H54 (cell line): ENCODE measurements at regions not wholly inside any gene's neighbourhood (a gene's known extent, or its start where the extent isn't known, plus 50 kb on each side); places are given as distances from the start of the nearest gene placed in this dataset.
"Not testable (repeated sequence)": the region's sequence is repeated elsewhere in the genome, so short reads cannot be mapped to it uniquely, and the experiment has no call there.

ENCODE experiments used
- DNase-seq: peaks from one replicate; pipeline ENCODE4 v3.0.0; 2011; ENCODE audit warnings: low spot score, mixed read lengths; ENCODE audit not compliant: insufficient read length
- FAIRE-seq: peaks from 3 replicates; lab custom pipeline; 2011; peaks lifted over from hg19 to GRCh38; lab: Jason Lieb, UNC
- POLR2A ChIP-seq: IDR thresholded peaks from 2 replicates; pipeline ENCODE4 v1.6.1; 2011; ENCODE audit warnings: low read depth, mild to moderate bottlenecking, low read length

DNA sequence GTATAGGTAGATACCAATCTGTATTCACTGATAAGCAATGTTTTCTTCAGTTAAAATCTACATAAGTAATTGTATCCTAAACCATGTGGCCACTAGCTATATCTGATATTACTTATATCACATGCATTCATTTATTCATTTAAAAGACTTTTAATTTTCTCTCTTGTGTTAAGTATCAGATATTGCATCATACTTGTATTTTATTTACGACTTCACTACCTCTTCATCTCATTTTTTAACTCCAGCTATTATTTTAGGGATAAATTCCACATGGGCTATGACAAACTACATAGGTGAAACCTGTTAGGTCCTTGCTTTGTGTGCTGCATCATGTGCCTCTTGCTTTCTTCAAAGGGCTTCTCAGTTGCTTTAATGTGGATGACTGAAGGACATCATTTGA, 1018.3 kb downstream of the ZPLD1 start:
- DNase-seq (no peak), FAIRE-seq (no peak)
- no peak for TF ChIP-seq POLR2A

DNA sequence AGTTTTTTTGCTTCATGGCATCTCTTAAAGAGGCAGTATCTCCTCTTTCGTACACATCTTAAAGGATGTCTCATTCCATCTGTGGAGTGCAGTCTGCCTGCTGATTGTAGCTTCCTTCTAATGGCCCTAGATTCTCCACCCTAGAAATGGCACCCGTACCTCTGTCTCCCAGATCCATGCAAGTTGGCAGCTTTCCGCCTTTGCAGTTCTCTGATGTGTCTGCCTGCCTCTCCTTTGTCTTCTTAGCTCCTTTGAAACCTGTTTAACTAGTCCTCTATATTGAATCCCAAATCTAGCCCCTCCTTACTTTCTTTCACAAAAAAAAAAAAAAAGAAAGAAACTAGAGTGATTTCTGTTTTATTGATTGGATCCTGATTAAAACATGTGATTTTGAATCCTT, 1025.0 kb downstream of the ZPLD1 start:
- DNase-seq (no peak), FAIRE-seq (no peak)
- TF ChIP-seq POLR2A, result no peak

DNA sequence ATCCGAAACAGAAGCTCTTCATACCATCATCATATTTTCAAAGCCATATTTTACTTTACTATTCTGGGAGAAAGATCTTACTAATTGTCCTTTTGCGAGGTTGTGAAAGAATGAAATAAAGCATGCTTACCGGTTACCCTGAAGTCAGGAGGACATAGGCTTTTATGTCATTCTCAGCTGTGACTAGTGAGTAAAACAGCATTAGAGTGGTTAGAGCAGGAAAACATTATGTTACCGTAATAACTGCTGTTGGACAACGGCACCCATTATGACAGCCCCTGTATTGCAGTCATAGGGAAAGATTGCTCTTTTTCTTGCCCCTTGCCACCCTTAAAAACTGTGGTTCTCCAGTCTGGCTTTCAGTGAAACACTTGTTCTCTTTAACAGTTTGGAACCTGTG, 1035.7 kb downstream of the ZPLD1 start:
- FAIRE-seq (no peak), DNase-seq (no peak)
- no peak for TF ChIP-seq POLR2A

DNA sequence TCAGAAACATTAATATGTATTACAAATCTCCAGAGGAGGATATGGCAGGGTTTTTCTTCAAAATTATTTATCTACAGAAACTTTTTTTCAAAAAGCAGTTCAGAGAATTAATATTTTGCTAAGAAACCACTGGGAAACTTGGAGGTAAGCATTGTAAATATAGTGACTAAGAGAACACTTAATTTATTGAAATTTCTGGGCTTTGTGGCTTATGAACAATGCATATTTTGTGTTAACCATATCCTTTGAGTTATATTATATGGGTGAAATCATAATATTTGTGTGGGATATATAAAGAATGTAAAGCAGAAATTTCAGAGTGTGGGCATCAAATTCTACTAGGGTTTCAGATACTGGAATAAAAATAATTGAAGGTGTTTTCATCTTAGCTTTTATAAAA, 1059.2 kb downstream of the ZPLD1 start:
- TF ChIP-seq POLR2A, result no peak
- DNase-seq (no peak), FAIRE-seq (no peak)

DNA sequence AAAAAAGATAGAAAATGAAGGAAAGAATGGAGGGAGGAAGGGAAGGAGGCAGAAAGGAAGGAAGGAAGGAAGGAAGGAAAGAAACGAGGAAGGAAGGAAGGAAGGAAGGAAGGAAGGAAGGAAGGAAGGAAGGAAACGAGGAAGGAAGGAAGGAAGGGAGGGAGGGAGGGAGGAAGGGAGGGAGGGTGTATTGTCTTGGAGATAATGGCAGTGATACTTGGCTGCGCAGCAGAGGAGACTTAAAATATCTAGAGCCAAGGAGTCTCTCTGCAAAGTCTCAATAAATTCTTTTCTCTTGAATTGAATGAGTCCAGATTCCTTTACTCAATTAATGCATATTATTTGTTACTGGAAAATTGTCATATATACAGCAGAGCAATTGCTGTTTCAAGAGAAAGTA, 1059.7 kb downstream of the ZPLD1 start:
- no peak for TF ChIP-seq POLR2A
- no peak for FAIRE-seq
- no peak for DNase-seq

DNA sequence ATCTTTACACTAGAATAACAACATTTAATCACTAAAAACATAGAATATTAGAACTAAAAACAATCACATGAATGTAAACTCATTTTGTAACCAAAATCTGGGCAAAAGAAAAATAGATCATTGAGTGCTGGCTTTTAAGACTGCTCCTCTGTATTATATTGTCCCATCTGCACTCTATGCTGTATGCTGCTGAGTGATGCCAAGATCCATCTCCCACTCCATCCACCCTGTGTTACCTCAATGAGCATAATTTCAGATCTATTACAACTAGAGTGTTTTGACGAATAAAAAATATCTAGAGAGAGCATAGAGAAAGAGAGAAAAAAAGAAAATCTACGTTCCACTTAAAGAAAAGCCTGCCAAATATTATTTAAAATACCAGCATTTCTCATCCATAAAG, 1060.4 kb downstream of the ZPLD1 start:
- TF ChIP-seq POLR2A, result no peak
- DNase-seq (no peak), FAIRE-seq (no peak)

DNA sequence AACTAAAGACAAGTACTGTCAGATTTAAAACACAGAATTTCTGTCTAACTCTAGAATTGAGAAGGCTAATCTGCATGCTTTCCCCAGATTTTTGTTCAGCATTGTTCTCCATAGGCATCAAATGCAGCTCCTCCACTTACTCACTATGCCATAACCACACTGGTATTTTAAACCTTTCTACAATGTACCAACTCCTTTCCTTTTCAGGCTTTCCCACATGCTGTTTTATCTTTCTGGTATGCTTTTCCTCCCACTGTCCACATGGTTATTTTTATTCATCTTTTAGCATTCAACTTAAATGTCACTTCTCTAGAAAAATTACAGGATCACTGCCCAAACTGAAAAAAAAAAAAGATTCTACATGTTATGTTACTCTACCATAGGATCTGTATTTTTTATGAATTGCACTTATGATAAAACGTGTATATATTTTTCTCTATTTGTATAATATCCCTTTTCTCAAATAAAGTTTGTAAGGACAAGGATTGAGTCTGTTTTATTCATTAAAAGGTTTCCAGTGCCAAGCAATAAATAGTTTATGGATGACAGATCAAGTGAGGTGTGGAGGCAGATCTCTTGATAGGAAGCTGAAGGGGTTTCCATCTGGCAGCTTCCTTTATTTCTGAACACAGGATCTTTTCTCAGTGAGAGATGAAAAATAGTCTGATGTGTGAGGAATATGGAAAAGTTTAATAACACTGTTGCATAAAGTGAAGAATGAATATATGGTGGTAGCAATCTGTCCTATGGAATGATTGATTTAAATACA, 1064.5 kb downstream of the ZPLD1 start:
- no peak for TF ChIP-seq POLR2A
- DNase-seq (no peak), FAIRE-seq (no peak)

DNA sequence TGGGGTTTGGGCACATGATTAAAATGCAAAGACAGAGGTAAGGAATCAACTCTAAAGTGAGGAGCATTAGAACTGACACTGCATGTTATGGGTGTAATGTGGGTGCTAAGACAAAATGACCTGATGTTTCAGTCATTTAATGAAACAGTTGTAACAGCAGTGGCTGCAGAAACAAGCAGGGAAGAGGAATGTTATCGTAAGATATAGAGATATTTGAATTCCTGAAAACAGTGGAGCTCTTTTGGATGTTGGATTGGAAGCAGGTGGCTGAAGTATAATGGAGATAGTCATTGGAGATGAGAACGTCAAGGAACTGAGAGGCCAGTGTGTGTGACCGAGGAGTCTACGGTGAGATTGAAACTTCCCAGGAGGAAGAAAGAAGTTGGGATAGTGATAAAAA, 1065.2 kb downstream of the ZPLD1 start:
- FAIRE-seq (no peak), DNase-seq (no peak)
- no peak for TF ChIP-seq POLR2A

DNA sequence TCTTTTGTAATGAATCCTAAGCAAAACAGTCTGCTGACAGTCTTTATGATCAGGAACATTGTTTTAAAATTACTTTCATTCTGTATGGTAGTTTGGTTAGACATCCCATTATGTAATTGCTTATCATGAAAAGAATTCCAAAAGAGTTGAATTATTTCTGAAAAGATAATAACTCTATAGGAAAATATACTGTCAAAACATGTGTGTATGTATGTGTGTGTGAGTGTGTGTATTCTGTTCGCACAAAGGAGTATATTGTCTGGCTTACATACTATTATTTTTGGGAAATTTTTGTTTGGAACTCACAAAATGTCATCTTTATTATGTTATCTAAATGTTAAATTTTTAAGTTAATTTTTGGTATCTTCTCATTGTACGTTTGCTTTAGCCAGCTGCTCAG, 1075.9 kb downstream of the ZPLD1 start:
- TF ChIP-seq POLR2A, result no peak
- FAIRE-seq, result no peak

DNA sequence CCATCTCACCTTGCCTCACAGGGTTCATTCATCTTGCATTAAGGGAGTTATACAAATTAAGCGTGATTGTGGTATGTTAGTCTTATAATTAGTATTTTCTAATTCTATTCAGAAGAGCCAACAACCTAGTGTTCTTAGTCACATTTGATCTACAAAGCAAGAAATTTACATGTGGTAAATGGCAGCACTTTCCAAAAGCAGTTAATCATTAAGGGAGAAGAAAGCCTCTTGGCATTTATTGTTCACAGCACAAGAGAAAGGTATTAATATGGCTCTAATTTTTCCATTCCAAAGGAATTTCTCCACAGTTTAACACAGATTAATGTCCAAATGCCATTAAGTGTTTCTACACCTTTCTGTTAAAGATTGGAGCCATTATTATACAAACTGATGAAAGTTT, 1077.1 kb downstream of the ZPLD1 start:
- TF ChIP-seq POLR2A, result no peak
- no peak for FAIRE-seq
- DNase-seq, result no peak

More for the DNA sequence above, 1075.9 kb downstream of the ZPLD1 start:
- no peak for DNase-seq

DNA sequence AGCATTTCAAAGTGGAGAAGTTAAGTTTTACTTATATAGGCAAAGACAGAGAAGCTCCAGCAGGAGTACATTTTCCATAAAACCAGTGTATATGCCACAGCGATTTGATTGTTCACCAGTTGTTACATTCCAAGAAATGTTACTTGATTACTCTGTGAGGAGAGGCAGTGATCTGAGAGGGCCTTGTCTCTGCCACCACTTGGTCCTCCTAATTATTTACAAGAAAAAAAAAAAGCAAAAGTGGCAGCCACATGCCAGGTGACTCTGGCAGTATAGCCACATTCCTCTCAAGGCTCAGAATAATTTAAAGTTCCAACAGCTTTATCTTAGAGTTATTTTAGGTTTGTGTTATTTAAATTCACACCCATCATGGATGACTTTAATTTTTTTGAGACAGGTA, 1077.8 kb downstream of the ZPLD1 start:
- DNase-seq (no peak), FAIRE-seq (no peak)
- TF ChIP-seq POLR2A, result no peak

DNA sequence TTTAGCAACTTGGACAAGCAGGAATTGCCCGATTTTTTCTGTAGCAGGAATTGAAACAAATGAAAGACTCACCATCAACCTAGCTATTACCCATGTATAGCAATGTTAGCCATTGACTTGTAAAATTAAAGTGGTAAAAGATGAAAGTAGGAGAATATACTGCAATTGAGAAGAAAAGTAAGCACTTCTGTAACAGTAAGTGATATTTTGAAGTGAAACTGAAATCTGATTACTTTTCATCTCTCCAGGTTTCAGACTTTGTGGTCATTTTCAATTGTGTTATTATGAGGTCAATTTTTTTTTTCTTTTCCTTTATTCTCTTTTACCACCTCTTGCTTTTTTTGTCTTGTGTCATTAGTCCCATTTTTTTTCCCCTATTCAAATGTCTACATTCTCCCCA, 1078.2 kb downstream of the ZPLD1 start:
- FAIRE-seq (no peak), DNase-seq (no peak)

DNA sequence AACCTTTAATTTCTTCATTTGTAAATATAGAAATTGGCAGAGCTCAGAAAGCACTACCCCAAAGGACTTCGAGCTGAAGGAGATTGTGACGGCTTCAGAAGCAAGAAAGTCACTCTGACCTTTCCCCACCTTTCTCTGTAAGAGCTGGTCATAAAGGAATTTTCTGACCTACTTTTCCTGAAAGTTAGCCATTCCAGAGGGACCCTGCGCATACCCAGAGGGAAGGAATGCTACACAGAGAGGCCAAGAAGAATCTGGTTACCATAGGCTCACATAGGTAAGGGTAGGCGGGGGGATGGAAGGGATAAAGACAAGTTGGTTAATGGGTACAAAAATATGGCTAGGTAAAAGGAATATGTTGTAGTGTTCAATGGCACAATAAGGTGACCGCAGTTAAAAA, 1080.3 kb downstream of the ZPLD1 start:
- no peak for FAIRE-seq
- DNase-seq, result no peak
- TF ChIP-seq POLR2A, result no peak

More for the DNA sequence above, 1078.2 kb downstream of the ZPLD1 start:
- TF ChIP-seq POLR2A, result no peak

DNA sequence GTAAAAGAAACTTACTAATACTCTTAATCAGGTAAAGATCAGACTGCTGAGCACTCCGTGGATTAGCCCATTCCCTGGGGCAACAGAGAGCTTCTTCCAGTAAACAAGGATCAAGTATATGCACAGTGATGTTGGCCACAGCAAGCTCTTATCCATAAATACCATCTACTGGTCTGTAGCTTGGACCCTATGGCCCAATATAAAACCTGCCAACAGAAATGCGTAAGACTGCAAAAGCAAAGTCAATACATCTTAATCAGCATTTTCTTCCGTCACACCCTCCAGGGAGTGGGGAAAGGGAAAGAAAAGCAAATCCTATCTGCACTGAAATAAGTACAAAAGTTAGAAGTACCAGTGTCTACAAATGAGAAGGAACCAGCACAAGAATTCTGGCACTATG, 1082.1 kb downstream of the ZPLD1 start:
- no peak for DNase-seq
- no peak for FAIRE-seq
- no peak for TF ChIP-seq POLR2A

DNA sequence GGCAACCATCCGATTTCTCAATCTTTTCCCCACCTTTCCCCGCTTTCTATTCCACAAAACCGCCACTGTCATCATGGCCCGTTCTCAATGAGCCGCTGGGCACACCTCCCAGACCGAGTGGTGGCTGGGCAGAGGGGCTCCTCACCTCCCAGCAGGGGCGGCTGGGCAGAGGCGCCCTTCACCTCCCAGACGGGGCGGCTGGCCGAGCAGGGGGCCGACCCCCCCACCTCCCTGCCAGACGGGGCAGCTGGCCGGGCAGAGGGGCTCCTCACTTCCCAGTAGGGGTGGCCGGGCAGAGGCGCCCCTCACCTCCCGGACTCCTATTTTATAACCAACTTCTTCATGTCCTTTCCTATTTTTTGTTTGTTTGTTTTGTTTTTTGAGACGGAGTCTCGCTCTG, 1096.5 kb downstream of the ZPLD1 start:
- DNase-seq, FAIRE-seq: not testable (repeated sequence)
